AG10803 (cell line): ENCODE measurements at regions not wholly inside any gene's neighbourhood (a gene's known extent, or its start where the extent isn't known, plus 50 kb on each side); places are given as distances from the start of the nearest gene placed in this dataset.

Experiments
- DNase-seq: peaks from one replicate; pipeline ENCODE4 v3.0.0; 2010; ENCODE audit warnings: low read depth
- H3K4me3 ChIP-seq: 2 replicates; pipeline ENCODE4 v1.5.1; 2011; ENCODE audit warnings: mild to moderate bottlenecking, low read length, control low read depth
- TF ChIP-seq, protein P1 (sequence below): conservative IDR thresholded peaks from 2 replicates; pipeline ENCODE4 v1.5.1; 2011; ENCODE audit warnings: mild to moderate bottlenecking, low read length, control low read depth, inconsistent platforms

GRCh38 chr2:206220997-206221396, 53.5 kb upstream of the ZDBF2 start:
- DNase-seq = no peak
- TF ChIP-seq, protein P1, sequence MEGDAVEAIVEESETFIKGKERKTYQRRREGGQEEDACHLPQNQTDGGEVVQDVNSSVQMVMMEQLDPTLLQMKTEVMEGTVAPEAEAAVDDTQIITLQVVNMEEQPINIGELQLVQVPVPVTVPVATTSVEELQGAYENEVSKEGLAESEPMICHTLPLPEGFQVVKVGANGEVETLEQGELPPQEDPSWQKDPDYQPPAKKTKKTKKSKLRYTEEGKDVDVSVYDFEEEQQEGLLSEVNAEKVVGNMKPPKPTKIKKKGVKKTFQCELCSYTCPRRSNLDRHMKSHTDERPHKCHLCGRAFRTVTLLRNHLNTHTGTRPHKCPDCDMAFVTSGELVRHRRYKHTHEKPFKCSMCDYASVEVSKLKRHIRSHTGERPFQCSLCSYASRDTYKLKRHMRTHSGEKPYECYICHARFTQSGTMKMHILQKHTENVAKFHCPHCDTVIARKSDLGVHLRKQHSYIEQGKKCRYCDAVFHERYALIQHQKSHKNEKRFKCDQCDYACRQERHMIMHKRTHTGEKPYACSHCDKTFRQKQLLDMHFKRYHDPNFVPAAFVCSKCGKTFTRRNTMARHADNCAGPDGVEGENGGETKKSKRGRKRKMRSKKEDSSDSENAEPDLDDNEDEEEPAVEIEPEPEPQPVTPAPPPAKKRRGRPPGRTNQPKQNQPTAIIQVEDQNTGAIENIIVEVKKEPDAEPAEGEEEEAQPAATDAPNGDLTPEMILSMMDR = no peak
- H3K4me3 ChIP-seq = no peak overlapping the region
